Endothelial cell of umbilical vein (primary cell): ENCODE measurements at regions not wholly inside any gene's neighbourhood (a gene's known extent, or its start where the extent isn't known, plus 50 kb on each side); places are given as distances from the start of the nearest gene placed in this dataset.

Source experiments
- BruUV-seq: library from RNA; stranded (reverse); fragments of 400-500 nt; replicated peaks from 2 replicates; lab custom pipeline; 2021; lab: Mats Ljungman, UMichigan
- CTCF ChIA-PET: fragments of 300-600, 350-600 bp; sonication (Branson Sonifier 250); formaldehyde crosslinking; loops from one replicate; lab custom pipeline; 2021; ENCODE audit warnings: antibody characterized with exemption, inconsistent platforms; lab: Charles Lee
- POLR2A ChIA-PET: fragments of 300-600, 350-600 bp; sonication (Branson Sonifier 250); formaldehyde crosslinking; loops from one replicate; lab custom pipeline; 2021; ENCODE audit warnings: antibody characterized with exemption, inconsistent platforms; lab: Charles Lee
- DNase-seq: peaks from one replicate; pipeline ENCODE4 v3.0.0-alpha.2; 2011; ENCODE audit warnings: low read depth, low spot score
- FAIRE-seq: peaks from 2 replicates; lab custom pipeline; 2011; peaks lifted over from hg19 to GRCh38; lab: Jason Lieb, UNC
- H2AFZ ChIP-seq: 2 replicates; pipeline ENCODE4 v1.6.0; 2012; ENCODE audit warnings: low read depth, low read length, control low read depth, inconsistent platforms
- H3K27ac ChIP-seq: 2 replicates; pipeline ENCODE4 v1.5.1; 2011; ENCODE audit warnings: low read depth, mild to moderate bottlenecking, control low read depth, low read length, moderate library complexity; ENCODE audit not compliant: insufficient read depth
- H3K27me3 ChIP-seq, 2 experiments: 2 replicates each; pipeline versions ENCODE4 v1.6.0 to v1.6.1; 2011; ENCODE audit warnings: low read length in 2 of 2, mixed read lengths in 1 of 2; ENCODE audit not compliant: control insufficient read depth in 2 of 2, insufficient read depth in 2 of 2
- H3K36me3 ChIP-seq, 2 experiments: 2 replicates in 1 of 2; 3 replicates in 1 of 2; pipeline ENCODE4 v1.5.1; 2011; ENCODE audit warnings: low read length in 2 of 2, mild to moderate bottlenecking in 1 of 2, moderate library complexity in 1 of 2; ENCODE audit not compliant: control insufficient read depth in 2 of 2, insufficient read depth in 2 of 2; ENCODE audit errors: extremely low read depth in 1 of 2
- H3K4me1 ChIP-seq: 3 replicates; pipeline ENCODE4 v1.5.1; 2011; ENCODE audit warnings: mild to moderate bottlenecking, low read length; ENCODE audit not compliant: control insufficient read depth, insufficient read depth; ENCODE audit errors: extremely low read depth
- H3K4me2 ChIP-seq: 2 replicates; pipeline ENCODE4 v1.6.1; 2011; ENCODE audit warnings: low read length, control low read depth, mixed read lengths; ENCODE audit not compliant: insufficient read depth
- H3K4me3 ChIP-seq, 3 experiments: fragments of 200-600 bp in 1 of 3; sonication (generic), shearing (Covaris generic) in 1 of 3; replicated peaks in 1 of 3; 2 replicates each; pipeline ENCODE4 v1.5.1; 2011 to 2016; ENCODE audit warnings: control low read depth in 3 of 3, low read length in 3 of 3, mild to moderate bottlenecking in 2 of 3, inconsistent platforms in 1 of 3, low read depth in 1 of 3, moderate library complexity in 1 of 3; ENCODE audit not compliant: insufficient read depth in 1 of 3
- H3K79me2 ChIP-seq: 2 replicates; pipeline ENCODE4 v1.6.0; 2012; ENCODE audit warnings: low read length, inconsistent platforms; ENCODE audit not compliant: control insufficient read depth, insufficient read depth
- H3K9ac ChIP-seq: replicated peaks from 2 replicates; pipeline ENCODE3; 2011; ENCODE audit warnings: low read length, control low read depth; ENCODE audit not compliant: insufficient read depth; ENCODE audit errors: extremely low read depth
- H3K9me1 ChIP-seq: replicated peaks from 3 replicates; pipeline ENCODE4 v1.6.0; 2011; ENCODE audit warnings: mild to moderate bottlenecking, low read length; ENCODE audit not compliant: control insufficient read depth, insufficient read depth; ENCODE audit errors: extremely low read depth
- H3K9me3 ChIP-seq: replicated peaks from 2 replicates; pipeline ENCODE4 v1.5.1; 2012; ENCODE audit warnings: low read length, inconsistent platforms; ENCODE audit not compliant: control insufficient read depth, insufficient read depth
- H4K20me1 ChIP-seq: replicated peaks from 2 replicates; pipeline ENCODE3; 2011; ENCODE audit warnings: mild to moderate bottlenecking, low read length; ENCODE audit not compliant: control insufficient read depth, insufficient read depth; ENCODE audit errors: extremely low read depth
- EZH2 ChIP-seq: IDR thresholded peaks from 2 replicates; pipeline ENCODE4 v1.6.1; 2012; ENCODE audit warnings: borderline replicate concordance, low read depth, mild to moderate bottlenecking, moderate library complexity, low read length, inconsistent platforms; ENCODE audit not compliant: severe bottlenecking
- FOS ChIP-seq: IDR thresholded peaks from 2 replicates; pipeline ENCODE4 v1.6.1; 2011; ENCODE audit warnings: mild to moderate bottlenecking, low read length, moderate library complexity, borderline replicate concordance; ENCODE audit not compliant: insufficient read depth
- GATA2 ChIP-seq: IDR thresholded peaks from 2 replicates; pipeline ENCODE4 v1.7.0; 2011; ENCODE audit warnings: low read depth, mild to moderate bottlenecking, moderate library complexity, mixed read lengths, low read length; ENCODE audit not compliant: insufficient read length, insufficient read depth
- JUN ChIP-seq: IDR thresholded peaks from 2 replicates; pipeline ENCODE4 v1.6.1; 2011; ENCODE audit warnings: borderline replicate concordance, low read depth; ENCODE audit not compliant: insufficient read length, insufficient read depth
- MYC ChIP-seq: IDR thresholded peaks from one replicate; pipeline ENCODE4 v1.6.1; 2011; ENCODE audit warnings: mild to moderate bottlenecking, low read depth, low read length
- POLR2A ChIP-seq: IDR thresholded peaks from 2 replicates; pipeline ENCODE4 v1.6.1; 2012; ENCODE audit warnings: low read depth, mild to moderate bottlenecking, control low read depth, low read length
- POLR2AphosphoS5 ChIP-seq: IDR thresholded peaks from 2 replicates; pipeline ENCODE4 v1.6.1; 2012; ENCODE audit warnings: low read depth, mild to moderate bottlenecking, control low read depth, low read length, moderate library complexity; ENCODE audit not compliant: insufficient read depth
- dilution Hi-C: fragments of 300-500 bp; cut with MboI; formaldehyde crosslinking; loops from one replicate; pipeline ENCODE4 v1.15.0; 2019; ENCODE audit warnings: low sequenced_read_pairs; ENCODE audit not compliant: extremely low pct_ligation_motif_present
- intact Hi-C: fragments of 100-400 bp; cut with micrococcal nuclease; formaldehyde crosslinking; loops from one replicate; pipeline ENCODE4 v1.10.0; 2022
- TF ChIP-seq, protein P1 (sequence below): IDR thresholded peaks from 2 replicates; pipeline ENCODE4 v1.6.1; 2011; ENCODE audit not compliant: insufficient read depth, insufficient read length
- TF ChIP-seq, protein P2 (sequence below), 2 donors: IDR thresholded peaks; 1 replicate in 1 of 2; 2 replicates in 1 of 2; pipeline ENCODE4 v1.5.1; 2011; ENCODE audit warnings: low read length in 2 of 2, mild to moderate bottlenecking in 2 of 2, moderate library complexity in 2 of 2, control low read depth in 1 of 2, inconsistent platforms in 1 of 2, low read depth in 1 of 2; ENCODE audit not compliant: insufficient read depth in 1 of 2; ENCODE audit errors: extremely low read depth in 1 of 2

DNA sequence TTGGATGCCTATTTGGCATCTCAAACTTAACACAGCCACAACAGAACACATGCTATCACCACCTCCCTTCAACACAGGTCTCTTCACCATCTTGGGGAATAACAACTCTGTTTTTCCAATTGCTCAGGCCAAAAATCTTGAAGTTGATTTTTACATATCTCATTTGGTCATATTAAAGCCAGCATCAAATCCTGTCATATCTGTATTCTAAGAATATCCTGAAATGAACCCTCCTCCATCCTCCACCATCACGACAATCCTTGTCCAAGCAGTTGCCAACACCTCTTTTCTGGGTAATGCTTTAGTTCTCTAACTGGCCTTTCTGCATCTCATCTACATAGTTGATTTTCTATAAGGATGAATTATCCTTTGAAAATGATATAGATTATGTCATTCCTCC lies 168.7 kb downstream of the GPR37 start:
- ChIA-PET CTCF (no interaction called here), POLR2A (no interaction called here)
- DNase-seq (no peak), FAIRE-seq (no peak)
- no peaks in the 10 kb centered on the region for H3K79me2 ChIP-seq
- H3K4me1 ChIP-seq, result no peaks in the 10 kb centered on the region
- no TSS peak for BruUV-seq
- H3K9me1 ChIP-seq, result no peaks in the 10 kb centered on the region
- H3K4me2 ChIP-seq, result no peak overlapping the region
- no peaks in the 10 kb centered on the region for H3K9me3 ChIP-seq
- no peaks in the 10 kb centered on the region for H3K27me3 ChIP-seq
- dilution Hi-C loops, result no loop called here
- TF ChIP-seq, protein P1, sequence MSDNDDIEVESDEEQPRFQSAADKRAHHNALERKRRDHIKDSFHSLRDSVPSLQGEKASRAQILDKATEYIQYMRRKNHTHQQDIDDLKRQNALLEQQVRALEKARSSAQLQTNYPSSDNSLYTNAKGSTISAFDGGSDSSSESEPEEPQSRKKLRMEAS, result no peak
- no peak for TF ChIP-seq JUN
- no peak for TF ChIP-seq MYC
- TF ChIP-seq EZH2, result no peak
- no peak for TF ChIP-seq POLR2A
- TF ChIP-seq GATA2, result no peak
- no peak for TF ChIP-seq FOS
- TF ChIP-seq, protein P2, sequence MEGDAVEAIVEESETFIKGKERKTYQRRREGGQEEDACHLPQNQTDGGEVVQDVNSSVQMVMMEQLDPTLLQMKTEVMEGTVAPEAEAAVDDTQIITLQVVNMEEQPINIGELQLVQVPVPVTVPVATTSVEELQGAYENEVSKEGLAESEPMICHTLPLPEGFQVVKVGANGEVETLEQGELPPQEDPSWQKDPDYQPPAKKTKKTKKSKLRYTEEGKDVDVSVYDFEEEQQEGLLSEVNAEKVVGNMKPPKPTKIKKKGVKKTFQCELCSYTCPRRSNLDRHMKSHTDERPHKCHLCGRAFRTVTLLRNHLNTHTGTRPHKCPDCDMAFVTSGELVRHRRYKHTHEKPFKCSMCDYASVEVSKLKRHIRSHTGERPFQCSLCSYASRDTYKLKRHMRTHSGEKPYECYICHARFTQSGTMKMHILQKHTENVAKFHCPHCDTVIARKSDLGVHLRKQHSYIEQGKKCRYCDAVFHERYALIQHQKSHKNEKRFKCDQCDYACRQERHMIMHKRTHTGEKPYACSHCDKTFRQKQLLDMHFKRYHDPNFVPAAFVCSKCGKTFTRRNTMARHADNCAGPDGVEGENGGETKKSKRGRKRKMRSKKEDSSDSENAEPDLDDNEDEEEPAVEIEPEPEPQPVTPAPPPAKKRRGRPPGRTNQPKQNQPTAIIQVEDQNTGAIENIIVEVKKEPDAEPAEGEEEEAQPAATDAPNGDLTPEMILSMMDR (IDR thresholded peaks at IDR 0.05; ENCODE audit: extremely low read depth in 1 of 2, insufficient read depth in 1 of 2, low read depth in 1 of 2, low read length in 2 of 2), result no peak
- no peak for TF ChIP-seq POLR2AphosphoS5
- H3K9ac ChIP-seq, result no peak overlapping the region
- no peak overlapping the region for H2AFZ ChIP-seq
- no peak overlapping the region for H3K4me3 ChIP-seq
- no peaks in the 10 kb centered on the region for H3K36me3 ChIP-seq
- H4K20me1 ChIP-seq, result no peaks in the 10 kb centered on the region
- intact Hi-C loops, result no loop called here
- no peak overlapping the region for H3K27ac ChIP-seq
